Activated CD4-positive, alpha-beta T cell treated with anti-CD3 and anti-CD28 coated beads for 4 hours (primary cell): ENCODE measurements at regions not wholly inside any gene's neighbourhood (a gene's known extent, or its start where the extent isn't known, plus 50 kb on each side); places are given as distances from the start of the nearest gene placed in this dataset.
"Not testable (repeated sequence)": the region's sequence is repeated elsewhere in the genome, so short reads cannot be mapped to it uniquely, and the experiment has no call there.

Experiments
- DNase-seq, 2 donors: peaks; one replicate each; pipeline ENCODE4 v3.0.0-alpha.2; 2020

- no peak for DNase-seq
Measured at GRCh38 chr1:195012995-195013394, 1595.2 kb downstream of the KCNT2 start.

DNA sequence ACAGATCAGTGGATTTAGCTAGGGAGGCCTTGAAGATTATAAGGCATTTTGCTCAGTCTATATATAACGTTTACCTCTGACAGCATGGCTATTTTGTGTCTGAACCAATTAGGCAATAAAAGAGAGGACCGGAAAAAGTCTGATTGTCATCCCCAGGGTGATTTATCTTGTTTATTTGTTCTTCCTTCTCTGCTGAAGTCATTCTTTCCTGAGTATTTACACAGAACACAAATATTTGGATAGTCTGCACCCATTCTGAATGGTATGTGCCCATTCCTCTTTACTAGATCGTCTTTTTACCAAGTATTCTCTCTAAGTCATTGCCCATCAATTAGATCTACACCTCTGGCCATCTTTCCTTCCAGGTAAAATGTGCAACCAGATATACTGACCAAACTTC, 1602.9 kb downstream of the KCNT2 start:
- no peak for DNase-seq

DNA sequence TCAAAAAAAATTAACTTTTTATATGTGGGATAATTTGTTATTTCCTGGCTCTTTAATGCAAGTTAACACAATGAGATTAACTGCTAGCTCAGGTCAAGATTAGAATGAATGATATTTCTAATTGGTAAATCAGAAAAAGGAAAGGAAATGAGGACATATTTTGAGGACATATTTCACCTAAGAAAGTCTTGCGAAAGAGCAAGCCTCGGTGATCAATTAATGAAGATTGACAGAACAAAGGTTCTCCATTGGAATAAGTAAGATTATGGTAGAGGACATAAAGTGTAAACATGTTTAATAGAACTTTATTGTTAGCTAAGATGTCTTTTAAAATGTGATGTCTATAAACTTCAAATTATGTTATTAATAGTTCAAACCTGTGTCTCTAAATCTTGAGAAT, 1617.8 kb downstream of the KCNT2 start:
- no peak for DNase-seq

DNA sequence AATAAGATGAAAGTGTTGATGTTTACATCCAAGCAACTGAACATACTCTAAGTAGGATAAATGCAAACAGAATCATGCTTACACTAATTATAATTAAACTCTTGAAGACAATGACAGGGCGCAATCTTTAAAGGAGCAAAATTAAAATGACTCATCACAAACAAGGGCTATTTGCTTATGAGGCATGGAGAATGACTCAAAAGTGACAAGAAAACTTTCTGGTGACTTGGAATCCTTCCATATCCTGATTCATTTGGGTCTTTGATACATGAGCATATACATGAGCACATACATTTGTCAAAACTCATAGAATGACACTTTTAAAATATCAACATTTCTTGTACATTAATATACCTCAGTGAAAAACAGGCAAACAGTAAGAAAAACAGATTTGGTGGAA, 1632.3 kb downstream of the KCNT2 start:
- no peak for DNase-seq

DNA sequence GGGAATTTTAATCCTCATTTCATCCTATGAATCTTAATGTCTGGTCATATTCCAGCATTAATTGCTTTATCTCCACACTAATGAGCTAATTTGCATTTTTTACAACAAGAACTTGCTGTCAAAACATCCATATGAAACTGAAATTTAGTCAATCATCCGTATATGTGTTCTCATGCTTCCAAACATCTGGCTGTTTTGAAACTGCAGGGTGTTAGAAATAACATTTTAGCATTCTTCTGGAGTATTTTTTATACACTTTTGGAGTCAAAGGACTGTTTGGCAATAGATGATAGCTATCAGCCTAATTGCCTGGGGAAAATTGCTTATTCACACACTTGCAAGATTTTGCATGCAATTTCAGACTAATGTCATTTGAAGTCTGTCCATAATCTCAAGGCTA, 1639.3 kb downstream of the KCNT2 start:
- no peak for DNase-seq

DNA sequence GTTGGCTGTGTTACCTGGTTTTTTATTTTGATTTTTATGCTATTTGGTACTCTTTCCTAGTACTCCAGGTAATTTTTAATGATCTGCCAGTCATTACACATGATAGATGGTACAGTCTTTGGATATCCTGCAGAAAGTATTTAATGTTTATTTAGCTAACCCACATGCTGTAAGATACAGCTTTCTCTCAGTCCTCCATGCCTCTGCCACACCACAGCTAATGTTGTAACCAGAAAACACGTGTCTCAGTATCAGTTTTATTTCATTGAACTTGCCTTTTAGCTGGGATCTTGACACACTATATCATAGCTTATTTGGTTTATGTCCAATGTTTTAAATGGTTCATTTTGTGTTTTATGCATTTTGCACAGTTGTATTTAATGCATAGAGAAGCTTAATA, 1648.4 kb downstream of the KCNT2 start:
- DNase-seq: no peak

DNA sequence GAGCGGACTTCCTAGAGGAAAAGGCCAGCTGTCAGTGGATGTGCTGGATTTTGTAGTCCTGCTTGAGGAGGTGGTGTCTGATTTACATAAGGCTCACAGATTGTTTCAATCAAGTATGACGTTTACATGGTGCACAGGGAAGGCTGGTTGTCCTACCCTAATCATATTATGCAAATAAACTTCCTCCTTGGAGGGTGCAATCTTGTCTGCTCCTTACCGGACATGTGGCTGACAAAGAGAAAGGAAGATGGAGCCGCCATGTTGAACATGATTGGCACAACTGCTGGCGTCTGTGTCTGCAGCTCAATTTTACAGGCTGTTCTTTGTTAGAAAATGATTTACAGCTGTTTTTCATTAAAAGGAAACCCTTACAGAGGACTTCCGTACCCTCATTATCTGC, 1656.1 kb downstream of the KCNT2 start:
- DNase-seq: no peak

DNA sequence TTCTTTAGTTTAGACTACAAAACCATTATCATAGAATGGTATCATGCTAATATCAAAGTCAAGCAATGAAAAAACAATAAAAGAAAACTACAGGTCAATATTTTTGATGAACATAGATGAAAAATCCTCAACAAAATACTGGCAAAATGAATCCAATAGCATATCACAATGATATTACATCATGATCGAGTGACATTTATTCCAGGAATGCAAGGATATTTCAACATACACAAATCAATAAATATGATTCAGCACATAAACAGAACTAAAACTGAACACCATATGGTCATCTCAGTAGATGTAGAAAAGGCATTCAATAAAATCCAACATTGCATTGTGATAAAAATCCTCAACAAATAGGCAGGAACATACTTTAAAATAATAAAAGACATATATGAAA, 1657.7 kb downstream of the KCNT2 start:
- DNase-seq: no peak

DNA sequence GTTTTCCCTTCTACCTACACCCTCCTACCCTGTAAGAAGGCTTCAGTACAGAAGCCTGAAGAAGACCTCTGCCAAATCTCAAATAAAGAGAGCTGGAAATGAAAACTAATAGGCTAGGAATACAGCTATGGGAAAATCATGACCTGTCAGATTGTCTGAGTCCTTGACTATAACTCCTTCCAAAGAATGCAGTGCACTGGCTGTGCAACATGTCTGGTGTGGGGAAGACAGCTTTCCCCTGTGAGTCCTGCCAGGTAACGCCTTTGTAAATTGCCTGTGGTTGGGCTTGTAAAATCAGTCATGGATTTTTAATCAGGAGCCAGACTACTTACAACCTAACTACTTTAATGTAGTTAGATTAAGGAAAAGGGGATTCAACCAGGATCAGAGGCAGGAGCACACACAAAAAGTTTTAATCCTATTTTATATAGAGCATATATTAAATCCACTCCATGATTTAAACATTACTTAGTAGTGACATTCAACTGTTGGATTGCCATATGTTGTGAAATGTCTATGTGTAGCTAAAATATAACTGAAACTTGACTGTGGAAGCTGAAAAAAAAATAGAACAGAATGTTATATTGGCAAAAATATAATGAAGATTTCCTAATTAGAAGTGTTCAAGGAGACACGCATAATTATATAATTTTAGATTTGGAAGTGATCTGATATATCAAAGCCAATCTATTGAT, 1667.8 kb downstream of the KCNT2 start:
- DNase-seq: no peak

GRCh38 chr1:194935864-194936263, 1672.4 kb downstream of the KCNT2 start:
- DNase-seq: no peak

DNA sequence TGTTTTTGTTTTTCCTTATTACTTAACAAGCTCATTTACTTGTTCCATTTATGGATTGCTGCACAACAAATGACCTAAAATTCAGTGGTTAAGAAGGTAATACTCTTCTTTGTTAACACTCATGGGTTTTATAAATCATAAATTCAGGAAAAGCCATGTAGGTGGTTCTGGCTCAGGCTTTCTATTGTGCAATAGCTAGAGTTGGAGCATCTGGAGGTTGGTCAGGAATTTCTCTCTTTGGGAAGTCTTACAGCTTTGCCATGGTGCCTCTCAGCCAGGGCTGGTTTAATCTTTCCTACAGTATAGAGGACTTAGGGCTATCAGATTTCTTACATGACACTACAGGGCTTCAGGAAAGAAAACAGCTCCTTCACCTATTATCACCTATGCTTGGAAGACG, 1677.1 kb downstream of the KCNT2 start:
- no peak for DNase-seq

DNA sequence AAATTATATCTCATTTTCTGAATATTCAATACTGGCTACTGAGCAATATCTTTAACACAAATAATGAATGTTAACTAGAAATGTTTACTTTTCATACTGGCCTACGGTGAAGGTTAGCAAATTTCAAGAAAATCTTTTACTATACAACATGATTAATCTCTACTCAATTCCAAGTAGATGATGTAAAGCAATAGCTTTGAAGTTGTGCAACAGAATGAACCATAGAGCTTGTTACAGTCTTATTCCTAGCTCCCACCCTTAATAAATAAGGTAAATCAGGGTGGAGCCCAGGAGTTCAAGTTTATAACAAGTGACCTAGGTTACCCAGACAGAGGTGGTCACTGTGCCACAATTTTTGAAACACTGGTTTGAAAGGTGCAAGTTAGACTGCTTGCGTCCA, 1678.1 kb downstream of the KCNT2 start:
- DNase-seq: no peak

GRCh38 chr1:194929357-194929756, 1678.9 kb downstream of the KCNT2 start:
- no peak for DNase-seq

DNA sequence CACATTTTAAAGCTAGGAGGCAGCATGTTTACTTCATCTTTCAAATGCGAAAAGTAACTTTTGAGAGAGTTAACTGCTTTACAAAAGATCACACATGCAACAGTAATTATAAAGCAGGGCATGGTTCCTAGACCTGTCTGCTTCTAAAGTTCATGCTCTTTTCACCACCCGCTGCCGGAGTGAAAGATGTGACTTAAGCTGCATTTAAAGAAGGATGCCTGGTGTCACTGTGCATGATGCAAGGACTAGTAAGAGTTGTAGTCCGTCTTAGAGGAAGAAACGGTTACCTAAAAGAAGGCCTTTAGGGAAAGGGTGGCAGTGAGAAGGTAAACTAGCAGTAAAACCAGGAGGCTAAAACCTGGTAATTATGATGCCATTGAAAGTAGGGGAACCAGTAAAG, 1689.1 kb downstream of the KCNT2 start:
- DNase-seq: no peak

DNA sequence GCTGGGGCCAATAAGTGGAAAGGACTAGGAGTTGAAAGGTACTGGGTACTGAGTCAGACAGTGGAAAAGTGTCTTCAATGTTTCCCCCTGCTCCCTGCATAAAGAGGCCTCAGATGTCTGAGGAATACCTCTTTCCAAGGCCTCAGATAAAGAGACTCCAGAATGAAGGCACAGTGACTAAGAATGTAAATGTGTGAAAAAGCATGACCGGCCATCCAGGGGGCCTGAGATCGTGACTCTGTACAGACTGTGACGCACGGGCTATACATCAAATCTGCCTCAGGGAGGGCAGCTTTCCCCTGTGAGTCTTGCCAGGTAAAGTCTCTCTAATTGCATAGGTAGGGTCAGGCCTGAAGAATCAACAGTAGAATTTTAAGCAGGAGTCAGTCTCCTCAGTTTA, 1690.5 kb downstream of the KCNT2 start:
- DNase-seq: no peak

DNA sequence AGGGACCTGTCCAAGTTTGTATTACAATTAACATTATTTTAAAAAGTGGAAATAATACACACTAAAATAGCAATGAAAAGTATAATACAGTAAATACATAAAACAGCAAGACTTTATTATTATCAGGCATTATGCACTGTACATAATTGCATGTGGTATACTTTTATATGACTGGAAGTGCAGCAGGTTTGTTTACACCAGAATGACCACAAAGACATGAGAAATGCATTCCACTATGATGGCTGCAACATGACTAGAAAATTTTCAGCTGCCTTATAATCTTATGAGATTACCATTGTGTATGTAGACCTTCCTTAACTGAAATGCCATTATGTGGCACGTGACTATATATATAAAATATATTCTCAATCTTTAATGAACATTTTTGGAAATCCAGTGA, 1699.6 kb downstream of the KCNT2 start:
- no peak for DNase-seq

GRCh38 chr1:194903524-194903923, 1704.7 kb downstream of the KCNT2 start:
- no peak for DNase-seq

DNA sequence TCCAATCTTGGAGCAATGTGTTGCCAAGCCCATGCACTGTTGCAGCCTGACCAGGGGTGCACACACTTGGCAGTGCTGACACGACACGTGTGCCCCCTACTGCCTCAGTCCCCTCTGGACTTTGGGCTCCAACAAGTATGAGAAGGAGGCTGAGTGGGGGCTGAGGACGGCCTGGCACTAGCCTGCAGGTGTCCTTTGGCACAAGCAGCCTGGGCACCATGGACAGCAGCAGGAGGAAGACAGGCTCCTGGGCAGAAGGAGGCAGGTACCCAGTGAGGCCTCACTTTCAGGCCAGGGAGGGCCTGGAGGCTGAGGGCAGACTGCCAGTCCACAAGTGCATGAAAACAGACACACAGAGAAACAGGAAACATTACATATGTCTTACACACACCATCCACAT, 1702.9 kb upstream of the B3GALT2 start:
- DNase-seq: no peak

DNA sequence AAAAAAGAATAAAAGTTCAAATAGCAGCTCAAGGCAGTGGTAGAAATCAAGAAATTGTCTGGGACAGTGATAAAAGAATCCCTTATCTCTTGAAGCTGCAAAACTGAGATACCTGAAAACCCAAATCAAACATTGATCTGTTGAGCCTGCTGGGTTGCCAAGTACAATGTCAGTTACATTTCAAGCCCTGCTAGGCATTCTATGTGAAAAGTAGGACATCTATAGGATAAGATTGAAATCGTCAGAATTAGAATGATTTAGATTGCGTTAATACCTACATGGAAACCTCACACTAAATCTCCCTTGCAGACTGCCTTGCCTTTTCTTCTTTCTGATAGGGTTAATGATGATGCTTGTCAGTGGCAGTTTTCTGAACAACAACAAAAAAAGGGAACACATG, 1684.4 kb upstream of the B3GALT2 start:
- DNase-seq: no peak

DNA sequence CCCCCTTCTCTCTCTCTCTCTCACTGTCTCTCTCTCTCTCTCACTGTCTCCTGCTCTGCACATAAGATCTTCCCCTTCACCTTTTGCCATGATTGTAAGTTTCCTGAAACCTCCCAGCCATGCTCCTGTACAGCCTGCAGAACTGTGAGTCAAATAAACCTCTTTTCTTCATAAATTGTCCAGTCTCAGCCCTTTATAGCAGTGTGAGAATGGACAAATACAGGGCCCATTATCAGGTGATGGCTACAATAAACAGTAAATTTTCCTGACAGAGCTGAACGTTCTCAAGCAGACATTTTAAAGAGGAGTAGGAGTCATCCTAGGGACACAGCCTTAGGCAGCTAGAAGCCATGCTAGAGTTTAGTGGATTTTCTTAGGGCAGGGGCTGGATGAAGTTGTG, 1679.7 kb upstream of the B3GALT2 start:
- no peak for DNase-seq

DNA sequence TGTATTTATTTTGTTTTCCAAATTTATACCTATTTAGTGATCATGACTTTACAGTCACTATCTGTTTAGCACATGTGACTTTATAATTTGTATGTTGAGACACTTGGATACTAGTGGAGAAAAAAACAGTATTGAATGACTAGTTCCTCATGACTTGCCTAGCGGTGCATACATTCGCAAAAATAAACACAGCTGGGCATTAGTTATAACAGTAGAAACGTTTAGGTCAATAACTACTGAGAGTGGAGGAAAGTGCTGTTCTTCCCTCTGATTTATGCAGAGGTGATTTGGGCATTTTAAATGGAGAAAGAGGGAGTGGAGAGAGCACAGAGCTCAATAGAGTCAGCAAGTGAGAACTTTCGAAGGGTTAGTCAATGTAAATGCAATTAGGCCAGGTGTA, 1679.0 kb upstream of the B3GALT2 start:
- DNase-seq: no peak

GRCh38 chr1:194862129-194862528, 1675.7 kb upstream of the B3GALT2 start:
- no peak for DNase-seq

- DNase-seq: no peak
Measured at GRCh38 chr1:194860248-194861201, 1674.1 kb upstream of the B3GALT2 start.

GRCh38 chr1:194859481-194860154, 1673.2 kb upstream of the B3GALT2 start:
- DNase-seq: not testable (repeated sequence)
